Kidney tubule cell (primary cell): ENCODE measurements at regions not wholly inside any gene's neighbourhood (a gene's known extent, or its start where the extent isn't known, plus 50 kb on each side); places are given as distances from the start of the nearest gene placed in this dataset.
"Not testable (repeated sequence)": the region's sequence is repeated elsewhere in the genome, so short reads cannot be mapped to it uniquely, and the experiment has no call there.

Experiments used
- DNase-seq: peaks from one replicate; pipeline ENCODE4 v3.0.0-alpha.2; 2018; ENCODE audit warnings: low spot score

GRCh38 chr5:108530706-108531105, 148.8 kb upstream of the FBXL17 start:
- DNase-seq = no peak

GRCh38 chr5:108529381-108529780, 147.5 kb upstream of the FBXL17 start:
- peak; percentile 55 for DNase-seq

- DNase-seq = no peak
Observed at GRCh38 chr5:108528655-108529054, 146.8 kb upstream of the FBXL17 start.

- no peak for DNase-seq
Observed at GRCh38 chr5:108524564-108524963, 142.7 kb upstream of the FBXL17 start.

GRCh38 chr5:108523360-108523759, 141.5 kb upstream of the FBXL17 start:
- no peak for DNase-seq

GRCh38 chr5:108521841-108522506, 140.1 kb upstream of the FBXL17 start:
- DNase-seq = peak; percentile 59

- DNase-seq = no peak
Observed at GRCh38 chr5:108521011-108521700, 139.3 kb upstream of the FBXL17 start.

GRCh38 chr5:108516785-108517184, 134.9 kb upstream of the FBXL17 start:
- no peak for DNase-seq

GRCh38 chr5:108515517-108516105, 133.7 kb upstream of the FBXL17 start:
- no peak for DNase-seq

- DNase-seq = no peak
Observed at GRCh38 chr5:108508979-108509378, 127.1 kb upstream of the FBXL17 start.

- DNase-seq = no peak
Observed at GRCh38 chr5:108507631-108508030, 125.7 kb upstream of the FBXL17 start.

GRCh38 chr5:108505608-108506007, 123.7 kb upstream of the FBXL17 start:
- no peak for DNase-seq

- DNase-seq = no peak
Observed at GRCh38 chr5:108504974-108505373, 123.1 kb upstream of the FBXL17 start.

GRCh38 chr5:108503986-108504385, 122.1 kb upstream of the FBXL17 start:
- no peak for DNase-seq

- DNase-seq = not testable (repeated sequence)
Observed at GRCh38 chr5:108495615-108496014, 113.7 kb upstream of the FBXL17 start.

- no peak for DNase-seq
Observed at GRCh38 chr5:108487951-108488350, 106.1 kb upstream of the FBXL17 start.

- DNase-seq = no peak
Observed at GRCh38 chr5:108484035-108484434, 102.1 kb upstream of the FBXL17 start.

GRCh38 chr5:108481355-108481931, 99.5 kb upstream of the FBXL17 start:
- DNase-seq = peak; percentile 26

GRCh38 chr5:108472237-108472636, 90.3 kb upstream of the FBXL17 start:
- DNase-seq = peak; percentile 16

GRCh38 chr5:108467563-108467962, 85.7 kb upstream of the FBXL17 start:
- DNase-seq = no peak

- peak; percentile 42 for DNase-seq
Observed at GRCh38 chr5:108461628-108462367, 79.9 kb upstream of the FBXL17 start.

- no peak for DNase-seq
Observed at GRCh38 chr5:108459769-108460168, 77.9 kb upstream of the FBXL17 start.
